Transverse colon (tissue), 4 donors: ENCODE measurements at regions not wholly inside any gene's neighbourhood (a gene's known extent, or its start where the extent isn't known, plus 50 kb on each side); places are given as distances from the start of the nearest gene placed in this dataset.

Experiments
- CTCF ChIP-seq, 5 experiments: fragments of 200-600 bp in 3 of 5; fragments of 450-650 bp in 2 of 5; sonication (generic) in 3 of 5; IDR thresholded peaks; 1 replicate in 2 of 5; 2 replicates in 3 of 5; pipeline ENCODE4 v1.5.1; 2016 to 2017; ENCODE audit warnings: antibody characterized with exemption in 5 of 5, inconsistent platforms in 3 of 5, mild to moderate bottlenecking in 2 of 5, moderate library complexity in 1 of 5
- EP300 ChIP-seq: sonication (generic); formaldehyde crosslinking; IDR thresholded peaks from one replicate; pipeline ENCODE4 v1.6.1; 2017; ENCODE audit warnings: antibody characterized with exemption, low read depth
- POLR2AphosphoS5 ChIP-seq, 3 donors: sonication (generic); formaldehyde crosslinking; IDR thresholded peaks; one replicate each; pipeline ENCODE4 v1.6.1; 2016; ENCODE audit warnings: antibody characterized with exemption in 3 of 3

DNA sequence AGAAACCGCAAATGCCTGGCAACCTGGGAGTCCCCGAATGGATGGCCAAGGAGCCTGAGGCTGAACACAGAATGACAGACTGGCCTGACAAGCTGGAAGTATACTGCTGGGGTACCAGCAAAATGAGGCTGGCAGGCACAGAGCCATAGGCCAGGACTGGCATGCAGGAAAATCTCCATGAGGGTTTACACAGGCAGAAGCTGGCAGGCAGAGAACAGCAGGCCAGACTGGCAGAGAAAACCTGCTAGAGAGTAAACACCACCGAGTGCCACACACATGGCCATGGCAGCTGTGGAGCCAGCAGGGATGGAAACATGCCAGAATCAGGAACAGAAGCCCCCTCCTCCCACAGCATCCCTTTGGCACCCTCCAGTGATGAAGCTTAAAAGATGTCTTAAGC lies 63.4 kb downstream of the CRPPA start:
- TF ChIP-seq EP300 (no peak), CTCF (IDR thresholded peaks at IDR 0.05) (no peak), POLR2AphosphoS5 (IDR thresholded peaks at IDR 0.05) (no peak)
